GM12891 (cell line): ENCODE measurements at regions not wholly inside any gene's neighbourhood (a gene's known extent, or its start where the extent isn't known, plus 50 kb on each side); places are given as distances from the start of the nearest gene placed in this dataset.

Experiments used
- POLR2A ChIP-seq: IDR thresholded peaks from 2 replicates; pipeline ENCODE4 v1.6.1; 2011; ENCODE audit warnings: low read depth, low read length, control low read depth
- POLR2AphosphoS5 ChIP-seq: IDR thresholded peaks from 2 replicates; pipeline ENCODE4 v1.6.1; 2011; ENCODE audit warnings: low read depth, low read length, control low read depth
- TAF1 ChIP-seq: IDR thresholded peaks from 2 replicates; pipeline ENCODE4 v1.6.1; 2011; ENCODE audit warnings: low read depth, low read length, control low read depth

GRCh38 chr5:106241409-106241808, 1429.3 kb downstream of the EFNA5 start:
- TF ChIP-seq TAF1 (no peak), POLR2A (no peak), POLR2AphosphoS5 (no peak)
